OCI-LY1 (cell line): ENCODE measurements at regions not wholly inside any gene's neighbourhood (a gene's known extent, or its start where the extent isn't known, plus 50 kb on each side); places are given as distances from the start of the nearest gene placed in this dataset.

Experiments
- CTCF ChIP-seq: fragments of 200-600 bp; sonication (generic), shearing (Covaris generic); IDR thresholded peaks from 2 replicates; pipeline ENCODE4 v1.5.1; 2017; ENCODE audit warnings: mild to moderate bottlenecking, antibody characterized with exemption, low read length, moderate library complexity, mixed read lengths
- EZH2 ChIP-seq: fragments of 200-600 bp; sonication (generic), shearing (Covaris generic); IDR thresholded peaks from 2 replicates; pipeline ENCODE4 v1.8.0; 2017; ENCODE audit warnings: borderline replicate concordance, mixed run types, mild to moderate bottlenecking, antibody characterized with exemption, low read length, moderate library complexity, mixed read lengths

GRCh38 chr7:130850956-130851355, 116.9 kb upstream of the KLF14 start:
- TF ChIP-seq CTCF (no peak), EZH2 (no peak)
